Pancreas (tissue), 10 donors: ENCODE measurements at regions not wholly inside any gene's neighbourhood (a gene's known extent, or its start where the extent isn't known, plus 50 kb on each side); places are given as distances from the start of the nearest gene placed in this dataset.

Experiments
- ATAC-seq, 4 donors: fragments of 200-7000 bp; cut with Tn5 transposase; one replicate each; pipeline versions ENCODE4 v1.8.0 to v1.9.1; 2020; ENCODE audit warnings: mild to moderate bottlenecking in 4 of 4, moderate library complexity in 4 of 4
- DNase-seq, 6 donors: peaks; one replicate each; pipeline ENCODE4 v3.0.0-alpha.2; 2020
- FAIRE-seq: peaks from 2 replicates; lab custom pipeline; 2012; peaks lifted over from hg19 to GRCh38; lab: Jason Lieb, UNC
- H3K27ac ChIP-seq, 4 donors: fragments of 200-600 bp; sonication (generic); 1 replicate in 3 of 4; 2 replicates in 1 of 4; pipeline versions ENCODE4 v1.5.0 to v1.8.0; 2020
- H3K27me3 ChIP-seq, 4 donors: fragments of 200-600 bp; one replicate each; pipeline ENCODE4 v1.8.0; 2021
- H3K36me3 ChIP-seq, 3 donors: fragments of 200-600 bp; sonication (generic) in 1 of 3; one replicate each; pipeline versions ENCODE4 v1.5.0 to v1.8.0; 2020 to 2021
- H3K4me1 ChIP-seq, 3 donors: fragments of 200-600 bp; one replicate each; pipeline ENCODE4 v1.8.0; 2021
- H3K4me3 ChIP-seq, 4 donors: fragments of 200-600 bp; sonication (generic) in 2 of 4; one replicate each; pipeline versions ENCODE4 v1.5.0 to v1.8.0; 2020 to 2021
- H3K9me3 ChIP-seq, 4 donors: fragments of 200-600 bp; one replicate each; pipeline ENCODE4 v1.8.0; 2021
- CTCF ChIP-seq, 4 donors: fragments of 200-600 bp; sonication (generic) in 3 of 4; IDR thresholded peaks; one replicate each; pipeline versions ENCODE4 v1.5.0 to v1.8.0; 2021; ENCODE audit warnings: antibody characterized with exemption in 4 of 4
- WGBS, 2 donors: extraction: QIAGEN DNeasy Blood & Tissue Kit; methylation state at CpG; one replicate each; pipeline ENCODE4 v1.1.7; 2013; 5-methylcytosine and 5-hydroxymethylcytosine counted together
- intact Hi-C, 3 donors: fragments of 100-400 bp; cut with DNase I; formaldehyde crosslinking; loops; one replicate each; pipeline versions ENCODE4 v1.11.1 to v1.14.2; 2022
- donor health status: healthy with polysubstance abuse.
- donor health status: DM: no; HTN: no; CAD: no; lungs with moderate emphysema.
- donor health status: DM: no; HTN: no; CAD: no.
- donor health status: control.
- donor health status: control.
- donor health status: Bipolar disorder and iron deficiency.
- donor health status: DM: yes; HTN: yes; CAD: no.
- donor health status: DM: no; HTN: no; CAD: no.
- donor health status: DM: no; HTN: no; CAD: no.
- donor health status: DM: yes; HTN: yes; CAD: no.

GRCh38 chr10:83250396-83250795 is 888.9 kb upstream of the GHITM start:
- FAIRE-seq = no peak
- TF ChIP-seq CTCF (IDR thresholded peaks at IDR 0.05) = no peak

GRCh38 chr10:83252169-83252568 is 887.1 kb upstream of the GHITM start:
- WGBS, 2 donors = 53 to 64% methylated on average over 3 of the region's 3 CpGs
- H3K9me3 ChIP-seq = no peaks in the 10 kb centered on the region
- H3K4me1 ChIP-seq = no peaks in the 10 kb centered on the region
- no peaks in the 10 kb centered on the region for H3K27me3 ChIP-seq
- H3K27ac ChIP-seq = no peak overlapping the region
- ATAC-seq = no peak
- H3K4me3 ChIP-seq = no peak overlapping the region
- DNase-seq = no peak
- FAIRE-seq = no peak
- H3K36me3 ChIP-seq = no peaks in the 10 kb centered on the region
- intact Hi-C loops = no loop called here
- TF ChIP-seq CTCF (IDR thresholded peaks at IDR 0.05) = no peak

More at GRCh38 chr10:83250396-83250795, 888.9 kb upstream of the GHITM start:
- Histone ChIP-seq H3K36me3 (no peaks in the 10 kb centered on the region), H3K27me3 (no peaks in the 10 kb centered on the region), H3K4me1 (no peaks in the 10 kb centered on the region), H3K4me3 (no peak overlapping the region), H3K9me3 (no peaks in the 10 kb centered on the region), H3K27ac (no peak overlapping the region)
- intact Hi-C loops = no loop called here
- DNase-seq = no peak
- no peak for ATAC-seq
- 45 to 70% methylated on average over 1 of the region's 1 CpG for WGBS, 2 donors

- Histone ChIP-seq H3K4me1 (no peaks in the 10 kb centered on the region), H3K27me3 (no peaks in the 10 kb centered on the region), H3K9me3 (no peaks in the 10 kb centered on the region), H3K27ac (no peak overlapping the region), H3K36me3 (no peaks in the 10 kb centered on the region), H3K4me3 (no peak overlapping the region)
- DNase-seq (no peak), ATAC-seq (no peak), FAIRE-seq (no peak)
- TF ChIP-seq CTCF (IDR thresholded peaks at IDR 0.05) = no peak
- intact Hi-C loops = no loop called here
These were observed 886.7 kb upstream of the GHITM start for GRCh38 chr10:83252596-83252995.

GRCh38 chr10:83253011-83253671 is 886.2 kb upstream of the GHITM start:
- FAIRE-seq (no peak), ATAC-seq (no peak)
- no peak for TF ChIP-seq CTCF (IDR thresholded peaks at IDR 0.05)

GRCh38 chr10:83254698-83255097 is 884.6 kb upstream of the GHITM start:
- Histone ChIP-seq H3K27me3 (no peaks in the 10 kb centered on the region), H3K36me3 (no peaks in the 10 kb centered on the region), H3K9me3 (no peaks in the 10 kb centered on the region), H3K4me3 (no peak overlapping the region), H3K4me1 (no peaks in the 10 kb centered on the region), H3K27ac (no peak overlapping the region)
- no peak for FAIRE-seq
- no peak for ATAC-seq
- TF ChIP-seq CTCF (IDR thresholded peaks at IDR 0.05) = no peak
- intact Hi-C loops = no loop called here
- WGBS, 2 donors = 30 to 33% methylated on average over 1 of the region's 1 CpG
- no peak for DNase-seq

More at GRCh38 chr10:83253011-83253671, 886.2 kb upstream of the GHITM start:
- H3K4me3 ChIP-seq = no peak overlapping the region
- H3K27me3 ChIP-seq = no peaks in the 10 kb centered on the region
- no peaks in the 10 kb centered on the region for H3K36me3 ChIP-seq
- no peaks in the 10 kb centered on the region for H3K4me1 ChIP-seq
- DNase-seq = no peak
- H3K27ac ChIP-seq = no peak overlapping the region
- no peaks in the 10 kb centered on the region for H3K9me3 ChIP-seq
- 61 to 88% methylated on average over 1 of the region's 1 CpG for WGBS, 2 donors
- intact Hi-C loops = no loop called here
